Activated CD4-positive, alpha-beta memory T cell treated with anti-CD3 and anti-CD28 coated beads, Interleukin-2, amount 10 ng/mL, durations not matched to agents 7 days and 5 days (primary cell): ENCODE measurements at regions not wholly inside any gene's neighbourhood (a gene's known extent, or its start where the extent isn't known, plus 50 kb on each side); places are given as distances from the start of the nearest gene placed in this dataset.

Experiments
- CTCF ChIA-PET: fragments of 350-600 bp; sonication (Branson Sonifier 250); formaldehyde crosslinking; loops from one replicate; lab custom pipeline; 2021; ENCODE audit warnings: antibody characterized with exemption, inconsistent platforms; lab: Charles Lee
- POLR2A ChIA-PET: fragments of 350-600 bp; sonication (Branson Sonifier 250); formaldehyde crosslinking; loops from one replicate; lab custom pipeline; 2021; ENCODE audit warnings: antibody characterized with exemption; lab: Charles Lee
- DNase-seq: peaks from one replicate; pipeline ENCODE4 v3.0.0-alpha.2; 2020
- H3K27ac Mint-ChIP-seq: one replicate; pipeline ENCODE4 v1.8.0; 2021; ENCODE audit warnings: mild to moderate bottlenecking, mixed read lengths
- H3K27me3 Mint-ChIP-seq: one replicate; pipeline ENCODE4 v1.8.0; 2021; ENCODE audit warnings: mixed read lengths
- H3K36me3 Mint-ChIP-seq: one replicate; pipeline ENCODE4 v1.8.0; 2021; ENCODE audit warnings: low read depth, mixed read lengths
- H3K4me1 Mint-ChIP-seq: one replicate; pipeline ENCODE4 v1.8.0; 2021; ENCODE audit warnings: mixed read lengths
- H3K4me3 Mint-ChIP-seq: one replicate; pipeline ENCODE4 v1.8.0; 2021; ENCODE audit warnings: mild to moderate bottlenecking, mixed read lengths
- H3K9me3 Mint-ChIP-seq: one replicate; pipeline ENCODE4 v1.8.0; 2021; ENCODE audit warnings: mixed read lengths

GRCh38 chr7:110356438-110356837 is 734.5 kb upstream of the LRRN3 start:
- Mint-ChIP-seq H3K4me1 (no peaks in the 10 kb centered on the region), H3K27me3 (no peaks in the 10 kb centered on the region), H3K4me3 (no peak overlapping the region), H3K9me3 (peaks cover 10% of the 10 kb centered on the region), H3K36me3 (no peaks in the 10 kb centered on the region), H3K27ac (no peak overlapping the region)
- POLR2A ChIA-PET, result no interaction called here
- no peak for DNase-seq
- CTCF ChIA-PET, result no interaction called here

GRCh38 chr7:110358028-110358427 is 732.9 kb upstream of the LRRN3 start:
- DNase-seq, result no peak
- Mint-ChIP-seq H3K9me3 (peaks cover 8% of the 10 kb centered on the region), H3K4me3 (no peak overlapping the region), H3K36me3 (no peaks in the 10 kb centered on the region), H3K4me1 (no peaks in the 10 kb centered on the region), H3K27ac (no peak overlapping the region), H3K27me3 (no peaks in the 10 kb centered on the region)
- ChIA-PET CTCF (no interaction called here), POLR2A (no interaction called here)

- no peaks in the 10 kb centered on the region for H3K27me3 Mint-ChIP-seq
- H3K4me3 Mint-ChIP-seq, result no peak overlapping the region
- no peaks in the 10 kb centered on the region for H3K36me3 Mint-ChIP-seq
- no peaks in the 10 kb centered on the region for H3K4me1 Mint-ChIP-seq
- no peak for DNase-seq
- H3K27ac Mint-ChIP-seq, result no peak overlapping the region
- CTCF ChIA-PET, result no interaction called here
- H3K9me3 Mint-ChIP-seq, result no peaks in the 10 kb centered on the region
- POLR2A ChIA-PET, result no interaction called here
These were observed 719.2 kb upstream of the LRRN3 start for GRCh38 chr7:110371709-110372108.

GRCh38 chr7:110372685-110373084 is 718.2 kb upstream of the LRRN3 start:
- no peak for DNase-seq
- Mint-ChIP-seq H3K4me1 (no peaks in the 10 kb centered on the region), H3K9me3 (no peaks in the 10 kb centered on the region), H3K27me3 (no peaks in the 10 kb centered on the region), H3K27ac (no peak overlapping the region), H3K36me3 (no peaks in the 10 kb centered on the region), H3K4me3 (no peak overlapping the region)
- POLR2A ChIA-PET, result no interaction called here
- CTCF ChIA-PET, result no interaction called here

- ChIA-PET POLR2A (no interaction called here), CTCF (no interaction called here)
- no peaks in the 10 kb centered on the region for H3K4me1 Mint-ChIP-seq
- no peaks in the 10 kb centered on the region for H3K9me3 Mint-ChIP-seq
- H3K4me3 Mint-ChIP-seq, result no peak overlapping the region
- DNase-seq, result no peak
- H3K36me3 Mint-ChIP-seq, result no peaks in the 10 kb centered on the region
- H3K27me3 Mint-ChIP-seq, result no peaks in the 10 kb centered on the region
- no peak overlapping the region for H3K27ac Mint-ChIP-seq
These were observed 717.5 kb upstream of the LRRN3 start for GRCh38 chr7:110373416-110373815.

- ChIA-PET CTCF (no interaction called here), POLR2A (no interaction called here)
- DNase-seq, result no peak
- no peaks in the 10 kb centered on the region for H3K36me3 Mint-ChIP-seq
- no peak overlapping the region for H3K4me3 Mint-ChIP-seq
- no peaks in the 10 kb centered on the region for H3K9me3 Mint-ChIP-seq
- no peaks in the 10 kb centered on the region for H3K4me1 Mint-ChIP-seq
- no peak overlapping the region for H3K27ac Mint-ChIP-seq
- no peaks in the 10 kb centered on the region for H3K27me3 Mint-ChIP-seq
These were observed 717.1 kb upstream of the LRRN3 start for GRCh38 chr7:110373859-110374258.

GRCh38 chr7:110375068-110375467 is 715.9 kb upstream of the LRRN3 start:
- no peaks in the 10 kb centered on the region for H3K9me3 Mint-ChIP-seq
- ChIA-PET CTCF (no interaction called here), POLR2A (no interaction called here)
- DNase-seq, result no peak
- H3K4me1 Mint-ChIP-seq, result no peaks in the 10 kb centered on the region
- no peak overlapping the region for H3K4me3 Mint-ChIP-seq
- H3K27ac Mint-ChIP-seq, result no peak overlapping the region
- H3K36me3 Mint-ChIP-seq, result no peaks in the 10 kb centered on the region
- H3K27me3 Mint-ChIP-seq, result no peaks in the 10 kb centered on the region

GRCh38 chr7:110382736-110383135 is 708.2 kb upstream of the LRRN3 start:
- Mint-ChIP-seq H3K36me3 (no peaks in the 10 kb centered on the region), H3K27ac (no peak overlapping the region), H3K27me3 (no peaks in the 10 kb centered on the region), H3K4me1 (no peaks in the 10 kb centered on the region), H3K9me3 (no peaks in the 10 kb centered on the region), H3K4me3 (no peak overlapping the region)
- CTCF ChIA-PET, result interaction anchor here (1.6 kb wide), 1 partner anchor 13 kb away, joined by 3 read pairs; no protein-coding TSS in a partner anchor
- DNase-seq, result no peak
- POLR2A ChIA-PET, result no interaction called here

GRCh38 chr7:110386006-110386405 is 704.9 kb upstream of the LRRN3 start:
- DNase-seq, result no peak
- Mint-ChIP-seq H3K27ac (no peak overlapping the region), H3K9me3 (no peaks in the 10 kb centered on the region), H3K36me3 (no peaks in the 10 kb centered on the region), H3K4me1 (no peaks in the 10 kb centered on the region), H3K27me3 (no peaks in the 10 kb centered on the region), H3K4me3 (no peak overlapping the region)
- POLR2A ChIA-PET, result no interaction called here
- CTCF ChIA-PET, result no interaction called here

GRCh38 chr7:110386913-110387312 is 704.0 kb upstream of the LRRN3 start:
- Mint-ChIP-seq H3K27ac (no peak overlapping the region), H3K9me3 (no peaks in the 10 kb centered on the region), H3K4me3 (no peak overlapping the region), H3K4me1 (no peaks in the 10 kb centered on the region), H3K27me3 (no peaks in the 10 kb centered on the region), H3K36me3 (no peaks in the 10 kb centered on the region)
- CTCF ChIA-PET, result no interaction called here
- POLR2A ChIA-PET, result no interaction called here
- DNase-seq, result no peak

GRCh38 chr7:110387689-110388088 is 703.2 kb upstream of the LRRN3 start:
- ChIA-PET CTCF (no interaction called here), POLR2A (no interaction called here)
- no peak for DNase-seq
- Mint-ChIP-seq H3K4me1 (no peaks in the 10 kb centered on the region), H3K9me3 (no peaks in the 10 kb centered on the region), H3K27ac (no peak overlapping the region), H3K36me3 (no peaks in the 10 kb centered on the region), H3K27me3 (no peaks in the 10 kb centered on the region), H3K4me3 (no peak overlapping the region)

GRCh38 chr7:110388457-110388856 is 702.5 kb upstream of the LRRN3 start:
- DNase-seq, result no peak
- no peaks in the 10 kb centered on the region for H3K27me3 Mint-ChIP-seq
- no peaks in the 10 kb centered on the region for H3K9me3 Mint-ChIP-seq
- no peaks in the 10 kb centered on the region for H3K4me1 Mint-ChIP-seq
- H3K27ac Mint-ChIP-seq, result no peak overlapping the region
- ChIA-PET CTCF (no interaction called here), POLR2A (no interaction called here)
- H3K4me3 Mint-ChIP-seq, result no peak overlapping the region
- no peaks in the 10 kb centered on the region for H3K36me3 Mint-ChIP-seq

GRCh38 chr7:110396021-110396420 is 694.9 kb upstream of the LRRN3 start:
- ChIA-PET CTCF (no interaction called here), POLR2A (no interaction called here)
- H3K4me3 Mint-ChIP-seq, result no peak overlapping the region
- H3K4me1 Mint-ChIP-seq, result no peaks in the 10 kb centered on the region
- no peaks in the 10 kb centered on the region for H3K27me3 Mint-ChIP-seq
- no peak overlapping the region for H3K27ac Mint-ChIP-seq
- no peaks in the 10 kb centered on the region for H3K9me3 Mint-ChIP-seq
- DNase-seq, result no peak
- no peaks in the 10 kb centered on the region for H3K36me3 Mint-ChIP-seq

GRCh38 chr7:110397927-110398660 is 692.8 kb upstream of the LRRN3 start:
- ChIA-PET POLR2A (no interaction called here), CTCF (no interaction called here)
- Mint-ChIP-seq H3K27me3 (no peaks in the 10 kb centered on the region), H3K9me3 (no peaks in the 10 kb centered on the region), H3K4me3 (no peak overlapping the region), H3K36me3 (no peaks in the 10 kb centered on the region), H3K4me1 (no peaks in the 10 kb centered on the region), H3K27ac (no peak overlapping the region)
- no peak for DNase-seq
